Liver (tissue), 3 donors: ENCODE measurements at regions not wholly inside any gene's neighbourhood (a gene's known extent, or its start where the extent isn't known, plus 50 kb on each side); places are given as distances from the start of the nearest gene placed in this dataset.

Experiments used
- ATF3 ChIP-seq: IDR thresholded peaks from 2 replicates; pipeline ENCODE4 v1.6.1; 2016; ENCODE audit warnings: antibody characterized with exemption
- CTCF ChIP-seq: fragments of 150-350 bp; IDR thresholded peaks from 2 replicates; pipeline ENCODE4 v1.5.1; 2017; ENCODE audit warnings: improper control_type of control experiment, low read depth, low read length; ENCODE audit not compliant: missing input control
- EGR1 ChIP-seq, 2 donors: IDR thresholded peaks; 2 replicates each; pipeline ENCODE4 v1.6.1; 2016 to 2018; ENCODE audit warnings: antibody characterized with exemption in 2 of 2, low read depth in 2 of 2
- FOXA1 ChIP-seq: IDR thresholded peaks from 2 replicates; pipeline ENCODE4 v1.6.1; 2016; ENCODE audit warnings: antibody characterized with exemption
- HNF4A ChIP-seq, 2 donors: conservative IDR thresholded peaks; 2 replicates each; pipeline ENCODE4 v1.6.1; 2016; ENCODE audit warnings: antibody characterized with exemption in 2 of 2, mild to moderate bottlenecking in 2 of 2
- JUND ChIP-seq, 2 donors: IDR thresholded peaks; 2 replicates each; pipeline ENCODE4 v1.6.1; 2016; ENCODE audit warnings: antibody characterized with exemption in 2 of 2
- MAX ChIP-seq: IDR thresholded peaks from 2 replicates; pipeline ENCODE4 v1.6.1; 2016; ENCODE audit warnings: antibody characterized with exemption
- RAD21 ChIP-seq, 2 donors: IDR thresholded peaks; 2 replicates each; pipeline ENCODE4 v1.6.1; 2016; ENCODE audit warnings: antibody characterized with exemption in 2 of 2, mild to moderate bottlenecking in 2 of 2
- REST ChIP-seq: IDR thresholded peaks from 2 replicates; pipeline ENCODE4 v1.6.1; 2016; ENCODE audit warnings: antibody characterized with exemption, mild to moderate bottlenecking
- RXRA ChIP-seq, 2 donors: IDR thresholded peaks; 2 replicates each; pipeline ENCODE4 v1.6.1; 2017 to 2018; ENCODE audit warnings: antibody characterized with exemption in 2 of 2, mild to moderate bottlenecking in 1 of 2
- SP1 ChIP-seq: IDR thresholded peaks from 2 replicates; pipeline ENCODE4 v1.6.1; 2018; ENCODE audit warnings: antibody characterized with exemption, mild to moderate bottlenecking
- YY1 ChIP-seq: IDR thresholded peaks from 2 replicates; pipeline ENCODE4 v1.6.1; 2016; ENCODE audit warnings: antibody characterized with exemption, mild to moderate bottlenecking
- TF ChIP-seq, protein P1 (sequence below): IDR thresholded peaks from 2 replicates; pipeline ENCODE4 v1.6.1; 2016; ENCODE audit warnings: antibody characterized with exemption
- donor health status: healthy.
- donor health status: healthy.

GRCh38 chr10:113360870-113361269 lies 192.0 kb upstream of the HABP2 start:
- TF ChIP-seq CTCF (no peak), JUND (IDR thresholded peaks at IDR 0.05) (no peak), ATF3 (no peak), SP1 (no peak), RAD21 (IDR thresholded peaks at IDR 0.05) (no peak), MAX (no peak), REST (no peak), YY1 (no peak), EGR1 (IDR thresholded peaks at IDR 0.05; ENCODE audit: low read depth in 2 of 2) (no peak), HNF4A (conservative IDR thresholded peaks at IDR 0.05) (no peak), RXRA (IDR thresholded peaks at IDR 0.05) (no peak), FOXA1 (no peak)
- TF ChIP-seq, protein P1, sequence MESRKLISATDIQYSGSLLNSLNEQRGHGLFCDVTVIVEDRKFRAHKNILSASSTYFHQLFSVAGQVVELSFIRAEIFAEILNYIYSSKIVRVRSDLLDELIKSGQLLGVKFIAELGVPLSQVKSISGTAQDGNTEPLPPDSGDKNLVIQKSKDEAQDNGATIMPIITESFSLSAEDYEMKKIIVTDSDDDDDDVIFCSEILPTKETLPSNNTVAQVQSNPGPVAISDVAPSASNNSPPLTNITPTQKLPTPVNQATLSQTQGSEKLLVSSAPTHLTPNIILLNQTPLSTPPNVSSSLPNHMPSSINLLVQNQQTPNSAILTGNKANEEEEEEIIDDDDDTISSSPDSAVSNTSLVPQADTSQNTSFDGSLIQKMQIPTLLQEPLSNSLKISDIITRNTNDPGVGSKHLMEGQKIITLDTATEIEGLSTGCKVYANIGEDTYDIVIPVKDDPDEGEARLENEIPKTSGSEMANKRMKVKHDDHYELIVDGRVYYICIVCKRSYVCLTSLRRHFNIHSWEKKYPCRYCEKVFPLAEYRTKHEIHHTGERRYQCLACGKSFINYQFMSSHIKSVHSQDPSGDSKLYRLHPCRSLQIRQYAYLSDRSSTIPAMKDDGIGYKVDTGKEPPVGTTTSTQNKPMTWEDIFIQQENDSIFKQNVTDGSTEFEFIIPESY: no peak
